ENCODE measurements at regions not wholly inside any gene's neighbourhood (a gene's known extent, or its start where the extent isn't known, plus 50 kb on each side); places are given as distances from the start of the nearest gene placed in this dataset.
A peak's percentile ranks its signal among the peaks of the same experiment; 100 is the strongest.

DNA sequence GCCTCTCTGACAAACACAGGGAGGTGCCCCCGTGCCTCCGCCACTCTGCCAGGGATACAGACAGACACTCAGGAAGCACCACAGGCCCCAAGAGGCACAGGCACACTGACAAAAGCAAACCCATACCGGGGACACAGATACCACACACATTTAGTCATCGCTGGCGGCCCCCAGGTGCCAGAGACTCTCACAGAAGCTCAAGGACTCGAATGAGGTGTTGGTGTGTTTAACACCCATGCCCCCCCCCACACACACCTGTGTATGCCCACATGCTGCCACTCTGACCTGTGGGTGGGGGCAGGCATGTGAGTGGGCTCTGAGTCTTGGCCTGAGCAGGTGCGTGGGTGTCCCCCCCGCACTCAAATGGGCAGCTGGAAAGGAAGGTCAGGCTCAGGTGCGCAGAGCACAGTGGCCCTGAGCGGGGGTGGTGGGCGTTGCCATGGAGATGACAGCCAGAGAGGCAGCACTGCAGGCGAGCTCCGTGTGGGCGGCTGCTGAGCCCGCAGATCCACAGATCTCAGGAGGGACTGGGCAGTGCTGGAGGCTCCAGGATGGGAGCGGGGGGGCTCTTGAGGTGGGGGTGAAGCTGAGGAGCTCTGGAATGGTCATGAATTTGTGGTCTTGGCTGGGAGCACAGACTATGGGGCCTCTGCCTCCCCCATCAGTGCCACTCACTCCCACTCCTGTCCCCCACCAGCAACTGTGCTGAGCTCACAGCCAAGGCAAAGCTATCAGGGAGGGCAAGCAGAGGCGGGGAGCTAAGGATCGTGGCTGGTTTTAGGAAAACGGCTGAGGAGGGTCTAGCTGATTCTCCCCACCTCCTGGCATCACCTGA, 73.9 kb upstream of the TAF1B start:
- Mint-ChIP-seq H3K9me3 (no peaks in the 10 kb centered on the region), H3K27me3 (no peaks in the 10 kb centered on the region), H3K36me3 (no peaks in the 10 kb centered on the region), H3K4me3 (no peak overlapping the region), H3K4me1 (peaks cover 5% of the 10 kb centered on the region), H3K27ac (no peak overlapping the region)

DNA sequence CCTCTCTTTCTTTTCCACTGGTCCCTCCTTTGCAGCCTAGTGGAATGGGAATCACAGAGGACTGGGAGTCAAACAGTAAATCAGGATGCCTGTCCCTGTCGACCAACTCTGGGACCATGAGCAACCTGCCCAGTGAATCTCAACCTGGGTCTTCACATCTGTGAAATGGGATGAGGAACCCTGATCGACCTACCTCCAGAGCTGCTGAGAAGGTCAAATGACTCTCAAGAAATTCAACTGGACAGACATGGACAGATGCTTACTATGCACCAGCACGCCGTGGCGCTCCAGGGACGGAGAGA, 73.3 kb upstream of the TAF1B start:
- no peak overlapping the region for H3K4me3 Mint-ChIP-seq
- H3K27ac Mint-ChIP-seq: peak overlapping the region; percentile 47
- H3K4me1 Mint-ChIP-seq: peaks cover 5% of the 10 kb centered on the region
- no peaks in the 10 kb centered on the region for H3K36me3 Mint-ChIP-seq
- H3K9me3 Mint-ChIP-seq: no peaks in the 10 kb centered on the region
- no peaks in the 10 kb centered on the region for H3K27me3 Mint-ChIP-seq

DNA sequence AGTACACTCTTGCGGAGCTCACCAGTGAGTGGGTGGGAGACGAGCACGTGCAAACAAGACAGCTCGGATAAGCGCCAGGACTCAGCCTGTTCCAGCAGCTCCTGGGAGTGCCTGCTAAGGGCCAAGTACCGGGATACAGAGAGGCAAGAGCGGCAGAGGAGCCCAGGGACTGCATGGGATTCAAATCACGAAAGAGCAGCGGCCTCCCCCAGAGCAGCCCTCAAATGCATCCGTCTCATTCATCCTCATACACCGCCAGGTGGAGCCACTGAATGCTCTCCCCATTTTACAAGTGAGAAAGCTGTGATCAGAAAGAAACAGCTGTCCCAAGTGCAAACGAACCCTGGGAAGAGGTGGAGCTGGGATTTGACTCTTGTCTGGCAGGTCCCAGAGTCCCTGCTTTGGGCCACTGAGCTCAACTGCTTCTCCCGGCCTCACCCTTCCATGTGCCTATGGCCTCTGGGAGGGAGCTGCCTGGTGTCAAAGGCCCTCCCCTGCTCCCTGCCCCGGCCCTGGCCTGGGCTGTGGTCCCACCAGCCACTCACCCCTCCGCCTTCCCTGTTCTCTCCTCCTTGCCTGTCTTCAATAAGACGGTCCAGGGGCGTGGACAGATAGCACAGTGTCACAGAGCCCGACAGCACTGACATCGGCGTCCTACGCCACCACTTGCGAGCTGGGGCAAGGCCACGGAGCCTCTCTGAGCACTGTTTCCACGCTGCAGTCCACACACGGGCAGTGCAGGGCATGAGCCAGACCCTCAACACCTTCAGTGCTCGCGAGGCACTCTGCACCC, 72.8 kb upstream of the TAF1B start:
- peaks cover 5% of the 10 kb centered on the region for H3K4me1 Mint-ChIP-seq
- H3K4me3 Mint-ChIP-seq: no peak overlapping the region
- H3K9me3 Mint-ChIP-seq: no peaks in the 10 kb centered on the region
- peak overlapping the region; percentile 47 for H3K27ac Mint-ChIP-seq
- no peaks in the 10 kb centered on the region for H3K27me3 Mint-ChIP-seq
- H3K36me3 Mint-ChIP-seq: no peaks in the 10 kb centered on the region

DNA sequence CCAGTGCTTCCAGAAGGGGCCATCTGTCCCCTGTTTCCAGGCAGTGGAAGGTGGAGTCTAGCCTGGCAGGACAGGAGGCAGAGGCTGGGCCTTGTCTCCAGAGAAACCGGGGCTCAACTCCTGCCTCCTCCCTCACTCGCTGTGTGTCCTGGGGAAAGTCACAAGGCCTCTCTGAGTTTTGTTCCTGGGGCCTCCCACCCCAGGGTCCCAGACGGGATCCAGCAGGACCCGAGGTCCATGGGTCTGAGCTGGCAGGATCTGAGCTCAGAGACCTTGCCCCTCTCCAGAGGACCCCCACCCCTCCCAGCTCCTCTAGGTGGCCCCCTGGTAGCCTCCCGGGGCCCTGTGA, 72.2 kb upstream of the TAF1B start:
- H3K36me3 Mint-ChIP-seq: no peaks in the 10 kb centered on the region
- H3K4me3 Mint-ChIP-seq: no peak overlapping the region
- H3K9me3 Mint-ChIP-seq: no peaks in the 10 kb centered on the region

DNA sequence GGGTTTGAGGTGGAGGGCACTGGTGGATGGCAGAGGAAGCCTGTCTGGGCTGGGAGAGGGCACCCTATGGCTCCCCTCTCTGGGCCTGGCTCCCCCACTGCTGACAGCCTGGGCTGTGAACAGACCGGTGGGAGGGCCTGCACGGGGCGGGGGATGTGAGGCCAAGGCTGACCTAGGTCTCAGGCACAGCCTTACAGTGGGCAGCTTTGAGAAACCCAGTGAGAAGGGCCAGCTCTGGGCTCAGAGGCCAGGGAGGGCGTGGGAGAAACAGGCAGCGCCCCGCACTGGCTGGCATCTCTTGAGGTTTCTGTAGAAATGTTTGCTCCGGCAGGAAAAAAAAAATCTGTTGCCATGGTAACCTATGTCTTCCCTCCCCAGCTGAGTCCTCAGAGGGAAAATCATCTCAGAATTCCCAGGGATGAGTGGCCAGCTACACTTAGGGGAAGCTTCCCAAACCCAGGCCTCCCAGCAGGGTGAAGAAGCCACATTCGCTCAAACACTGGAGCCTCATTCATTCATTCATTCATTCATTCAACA, 71.7 kb upstream of the TAF1B start:
- no peaks in the 10 kb centered on the region for H3K27me3 Mint-ChIP-seq
- no peak overlapping the region for H3K4me3 Mint-ChIP-seq
- peak overlapping the region; percentile 46 for H3K27ac Mint-ChIP-seq
- peaks cover 5% of the 10 kb centered on the region for H3K4me1 Mint-ChIP-seq
- H3K36me3 Mint-ChIP-seq: no peaks in the 10 kb centered on the region
- no peaks in the 10 kb centered on the region for H3K9me3 Mint-ChIP-seq

More for the DNA sequence above, 72.2 kb upstream of the TAF1B start:
- no peak overlapping the region for H3K27ac Mint-ChIP-seq
- H3K27me3 Mint-ChIP-seq: no peaks in the 10 kb centered on the region
- peaks cover 5% of the 10 kb centered on the region for H3K4me1 Mint-ChIP-seq

DNA sequence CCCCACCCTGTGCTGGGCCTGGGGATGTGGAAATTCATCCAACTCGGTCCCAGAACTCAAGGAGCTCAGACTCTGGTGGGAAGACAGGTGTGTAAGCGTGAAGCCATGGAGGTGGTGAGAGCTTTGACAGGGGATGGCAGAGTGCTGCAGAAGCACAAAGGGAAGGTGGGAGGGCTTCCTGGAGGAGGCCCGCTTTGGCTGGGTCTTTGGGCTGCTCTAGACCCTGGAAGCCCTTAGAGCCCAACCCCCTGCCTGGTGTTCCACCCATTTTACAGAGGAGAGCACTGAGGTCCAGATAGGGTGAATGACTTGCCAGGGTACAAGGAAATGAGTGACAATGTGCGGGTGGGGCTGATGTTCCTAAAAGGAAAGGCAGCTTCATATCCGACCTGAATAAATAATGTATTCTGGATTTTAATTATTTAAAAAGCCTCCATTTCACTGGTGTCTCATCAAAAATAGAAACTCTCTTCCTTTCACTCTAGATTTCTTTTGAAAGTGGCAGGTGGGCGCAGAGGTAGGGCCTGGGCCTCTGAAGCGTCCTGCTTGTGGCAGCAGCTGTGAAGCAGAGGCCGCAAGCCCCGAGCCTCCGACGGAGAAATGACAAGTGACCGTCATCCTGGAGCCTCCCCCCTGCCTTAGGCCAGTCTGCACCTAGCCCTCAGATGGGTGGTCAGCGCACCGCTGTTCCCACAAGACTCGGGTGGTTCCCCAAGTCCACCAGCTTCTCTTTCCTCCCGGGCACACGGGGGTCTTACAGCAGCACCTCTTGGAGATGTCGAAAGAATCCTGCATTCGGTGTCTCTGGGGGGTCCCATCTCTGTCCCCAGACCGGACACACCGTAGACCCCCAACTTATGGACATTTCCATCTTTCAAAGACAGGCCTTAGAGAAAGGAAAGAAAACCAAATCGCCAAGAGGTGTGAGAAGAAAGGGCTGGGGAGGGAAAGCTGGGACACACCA, 71.0 kb upstream of the TAF1B start:
- peaks cover 5% of the 10 kb centered on the region for H3K4me1 Mint-ChIP-seq
- H3K4me3 Mint-ChIP-seq: no peak overlapping the region
- no peaks in the 10 kb centered on the region for H3K9me3 Mint-ChIP-seq
- no peaks in the 10 kb centered on the region for H3K36me3 Mint-ChIP-seq
- no peaks in the 10 kb centered on the region for H3K27me3 Mint-ChIP-seq
- peak overlapping the region; percentile 46 for H3K27ac Mint-ChIP-seq

DNA sequence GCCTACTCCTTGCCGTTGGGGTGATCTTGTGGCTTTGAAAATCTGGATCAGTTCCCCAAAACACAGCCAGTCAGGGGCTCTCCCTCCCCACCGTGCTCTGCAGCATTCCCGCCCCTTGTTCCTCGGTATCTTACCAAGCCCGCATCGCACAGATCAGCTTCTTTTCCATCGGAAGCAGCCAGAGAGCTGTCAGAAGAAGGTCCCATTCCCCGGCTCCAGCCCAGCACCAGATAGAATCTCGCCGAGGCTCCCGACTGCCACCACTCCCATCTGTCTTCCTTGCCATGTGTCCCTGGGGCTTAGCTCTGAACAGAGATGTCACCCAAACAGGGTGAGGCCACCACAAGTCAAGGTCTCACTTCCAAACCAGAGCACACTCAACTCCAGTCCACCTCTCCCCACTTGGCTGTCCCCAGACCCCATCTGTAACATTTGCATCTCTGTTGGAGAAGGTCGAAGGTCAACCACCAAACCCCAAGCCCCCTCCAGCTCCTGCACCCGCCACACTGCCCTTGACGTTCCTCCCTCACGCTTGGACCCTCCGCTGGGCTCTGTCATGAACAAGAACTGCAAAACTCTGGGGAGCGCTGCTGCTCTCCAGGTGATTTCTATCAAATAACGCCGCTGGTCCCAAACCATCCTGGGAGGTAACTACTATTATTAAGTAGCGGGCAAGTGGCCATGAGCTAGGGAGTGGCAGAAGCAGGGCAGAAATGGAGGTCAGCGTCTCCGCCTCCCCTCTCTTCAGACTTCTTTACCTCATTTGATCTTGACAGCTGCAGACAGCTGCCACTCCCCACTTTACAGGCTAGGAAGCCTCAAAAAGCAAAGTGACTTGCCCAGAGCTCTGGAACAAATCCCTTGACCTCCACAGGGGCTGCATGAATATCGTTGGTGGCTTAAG, 70.0 kb upstream of the TAF1B start:
- H3K27ac Mint-ChIP-seq: no peak overlapping the region
- H3K27me3 Mint-ChIP-seq: no peaks in the 10 kb centered on the region
- no peaks in the 10 kb centered on the region for H3K36me3 Mint-ChIP-seq
- H3K9me3 Mint-ChIP-seq: no peaks in the 10 kb centered on the region
- peaks cover 5% of the 10 kb centered on the region for H3K4me1 Mint-ChIP-seq
- H3K4me3 Mint-ChIP-seq: no peak overlapping the region

DNA sequence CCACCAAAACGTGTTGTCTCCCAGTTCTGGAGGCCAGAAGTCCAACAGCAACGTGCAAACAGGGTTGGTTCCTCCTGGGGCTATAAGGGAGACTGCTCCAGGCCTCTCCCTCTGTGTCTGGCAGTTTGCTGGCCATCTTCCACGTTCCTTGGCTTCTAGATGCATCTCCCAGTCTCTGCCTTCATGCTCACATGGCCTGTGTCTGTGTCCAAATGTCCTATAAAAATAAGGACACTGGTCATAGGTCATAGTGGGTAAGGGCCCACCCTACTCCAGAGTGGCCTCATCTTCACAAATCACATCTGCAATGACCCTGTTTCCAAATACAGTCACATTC, 69.4 kb upstream of the TAF1B start:
- Mint-ChIP-seq H3K36me3 (no peaks in the 10 kb centered on the region), H3K27ac (no peak overlapping the region), H3K4me1 (peaks cover 9% of the 10 kb centered on the region), H3K9me3 (no peaks in the 10 kb centered on the region), H3K4me3 (no peak overlapping the region), H3K27me3 (no peaks in the 10 kb centered on the region)

DNA sequence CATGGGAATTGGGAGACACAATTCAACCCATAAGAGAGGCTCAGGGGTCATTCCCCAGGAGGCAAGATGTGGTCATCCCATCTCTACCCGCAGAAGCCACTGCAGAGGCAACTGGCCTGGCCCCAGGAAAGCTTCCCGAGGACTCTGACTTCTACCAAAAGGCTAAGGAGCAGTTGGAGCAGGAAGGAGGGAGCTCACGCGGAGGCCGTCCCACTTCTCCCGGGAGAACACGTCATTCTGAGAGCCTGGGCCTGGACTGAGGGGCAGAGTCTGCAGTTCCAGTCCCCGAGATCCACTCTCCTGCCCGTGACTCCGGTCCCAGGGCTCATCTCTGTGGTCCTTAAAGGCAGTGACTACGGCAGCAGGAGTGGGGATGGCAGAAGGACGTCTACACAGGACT, 69.0 kb upstream of the TAF1B start:
- Mint-ChIP-seq H3K9me3 (no peaks in the 10 kb centered on the region), H3K4me1 (peaks cover 12% of the 10 kb centered on the region), H3K4me3 (no peak overlapping the region), H3K27ac (no peak overlapping the region), H3K27me3 (no peaks in the 10 kb centered on the region), H3K36me3 (no peaks in the 10 kb centered on the region)

DNA sequence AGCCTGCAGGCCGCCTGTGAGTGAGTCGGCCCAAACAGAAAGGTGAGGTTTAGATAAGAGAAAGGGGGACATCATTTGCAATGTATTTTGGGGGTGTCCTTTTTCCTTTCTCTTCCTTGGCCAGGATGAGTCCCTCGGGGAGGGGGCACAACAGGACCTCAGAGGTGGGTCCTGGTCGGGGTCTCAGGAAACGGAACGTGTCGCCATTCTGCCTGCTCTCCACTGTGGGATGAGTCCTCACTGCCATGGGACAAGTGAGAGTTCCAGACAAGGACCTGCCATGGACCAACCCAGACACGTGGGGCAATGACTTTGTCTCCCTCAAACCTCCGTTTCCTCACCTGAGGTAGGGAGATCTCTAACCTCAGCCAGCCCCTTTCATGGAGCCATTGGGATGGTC, 67.9 kb upstream of the TAF1B start:
- no peaks in the 10 kb centered on the region for H3K36me3 Mint-ChIP-seq
- H3K27ac Mint-ChIP-seq: no peak overlapping the region
- peaks cover 18% of the 10 kb centered on the region for H3K4me1 Mint-ChIP-seq
- H3K9me3 Mint-ChIP-seq: no peaks in the 10 kb centered on the region
- H3K4me3 Mint-ChIP-seq: no peak overlapping the region
- H3K27me3 Mint-ChIP-seq: no peaks in the 10 kb centered on the region

DNA sequence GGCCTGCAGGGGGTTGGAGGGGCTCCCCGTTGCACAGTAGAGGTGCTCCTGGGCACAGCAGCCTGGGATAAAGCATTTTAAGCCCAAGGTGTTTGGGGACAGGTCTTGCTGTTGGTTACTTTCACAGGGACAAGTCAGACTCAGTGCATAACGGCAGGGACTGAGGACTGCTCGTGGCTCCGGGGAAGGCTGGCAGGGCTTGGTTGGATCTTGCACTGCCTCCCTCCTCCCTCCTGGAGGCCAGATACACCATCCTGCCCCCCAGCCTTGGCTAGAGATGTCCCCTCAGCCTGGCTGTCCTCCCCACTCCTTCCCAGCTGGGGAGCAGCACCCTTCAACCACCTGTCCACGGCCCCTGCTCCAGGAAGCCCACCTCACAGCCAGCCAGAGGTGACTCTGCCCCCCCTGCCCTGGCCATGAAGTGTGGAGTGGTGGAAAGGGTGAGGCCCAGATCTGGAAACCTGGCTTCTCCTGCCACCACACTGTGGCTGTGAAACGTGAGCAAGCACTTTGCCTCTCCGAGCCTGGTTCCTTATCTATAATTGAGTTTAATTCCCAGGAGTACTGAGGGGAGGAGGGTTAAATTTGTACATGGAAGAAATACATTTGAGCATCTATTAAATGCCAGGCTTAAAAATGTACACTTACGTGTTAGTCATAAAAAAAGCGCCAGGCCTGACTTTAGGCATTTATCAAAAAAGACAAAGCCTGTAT, 67.1 kb upstream of the TAF1B start:
- H3K9me3 Mint-ChIP-seq: no peaks in the 10 kb centered on the region
- H3K27me3 Mint-ChIP-seq: no peaks in the 10 kb centered on the region
- H3K4me3 Mint-ChIP-seq: no peak overlapping the region
- H3K27ac Mint-ChIP-seq: no peak overlapping the region
- no peaks in the 10 kb centered on the region for H3K36me3 Mint-ChIP-seq
- peaks cover 23% of the 10 kb centered on the region for H3K4me1 Mint-ChIP-seq

DNA sequence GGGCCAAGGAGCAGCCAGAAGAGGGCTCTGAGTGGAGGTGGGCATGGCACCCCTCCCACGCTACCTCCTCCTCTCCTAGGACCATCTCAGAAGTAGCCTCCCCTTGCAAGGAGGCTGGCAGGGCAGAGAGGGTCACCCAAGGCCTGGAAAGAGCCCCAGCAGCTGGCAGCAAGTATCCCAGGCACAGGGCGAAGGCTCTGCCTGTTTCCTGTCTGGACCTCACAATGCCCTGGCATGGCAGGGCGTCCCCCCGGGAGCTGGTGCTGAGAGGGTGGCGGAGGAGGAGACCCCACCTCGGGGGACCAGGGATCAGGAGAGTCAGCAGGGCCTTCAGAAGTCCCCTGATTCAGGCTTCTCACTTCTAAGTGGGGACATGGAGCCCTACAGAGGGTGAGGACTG, 66.2 kb upstream of the TAF1B start:
- H3K27ac Mint-ChIP-seq: no peak overlapping the region
- peaks cover 28% of the 10 kb centered on the region for H3K4me1 Mint-ChIP-seq
- H3K4me3 Mint-ChIP-seq: no peak overlapping the region
- H3K36me3 Mint-ChIP-seq: no peaks in the 10 kb centered on the region
- no peaks in the 10 kb centered on the region for H3K9me3 Mint-ChIP-seq
- H3K27me3 Mint-ChIP-seq: no peaks in the 10 kb centered on the region

DNA sequence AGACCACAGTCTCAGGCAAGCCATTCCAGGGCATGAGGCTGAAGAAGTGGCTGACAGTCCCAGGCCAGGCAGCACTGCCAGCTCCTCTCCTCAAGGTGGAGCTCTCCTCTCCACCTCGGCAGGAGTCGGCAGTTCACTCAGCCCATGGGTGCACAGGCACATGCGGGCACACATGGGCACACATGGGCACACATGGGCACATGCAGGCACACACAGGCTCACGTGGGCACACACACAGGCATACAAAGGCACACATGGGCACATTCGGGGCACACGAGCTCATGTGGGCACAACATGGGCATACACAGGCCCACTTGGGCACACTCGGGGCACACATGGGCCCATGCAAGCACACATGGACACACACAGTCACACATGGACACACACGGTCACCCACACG, 65.3 kb upstream of the TAF1B start:
- Mint-ChIP-seq H3K4me3 (no peak overlapping the region), H3K4me1 (peaks cover 37% of the 10 kb centered on the region), H3K27ac (no peak overlapping the region), H3K9me3 (no peaks in the 10 kb centered on the region), H3K36me3 (no peaks in the 10 kb centered on the region), H3K27me3 (no peaks in the 10 kb centered on the region)

Measured in activated naive CD4-positive, alpha-beta T cell treated with anti-CD3 and anti-CD28 coated beads, Interleukin-2, amount 50 U/mL, for 24 hours (primary cell).